ENCODE measurements at regions not wholly inside any gene's neighbourhood (a gene's known extent, or its start where the extent isn't known, plus 50 kb on each side); places are given as distances from the start of the nearest gene placed in this dataset.

DNA sequence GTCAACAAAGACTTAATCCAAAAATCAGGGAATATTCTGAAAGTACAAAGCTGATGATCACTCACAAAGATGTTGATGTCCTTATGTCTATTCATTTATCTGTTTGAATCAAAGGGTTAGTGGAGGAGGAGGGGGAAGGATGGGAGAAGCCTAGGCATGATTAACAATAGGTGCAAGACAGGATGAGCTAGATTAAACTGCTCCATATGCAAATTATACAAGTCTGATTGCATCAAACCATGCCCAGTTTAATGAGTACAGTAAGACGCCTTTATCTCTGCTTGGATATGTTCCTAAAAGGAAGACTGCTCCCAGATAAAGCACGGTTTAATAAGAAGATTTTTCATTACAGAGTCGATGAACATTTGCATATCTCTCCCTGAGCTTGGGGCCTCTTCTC is 626.4 kb upstream of the NOX3 start:
- Histone ChIP-seq H3K36me3 (ENCODE audit: low read depth) (no peaks in the 10 kb centered on the region), H3K27me3 (ENCODE audit: insufficient read depth, poor library complexity, severe bottlenecking) (no peaks in the 10 kb centered on the region), H3K4me3 (ENCODE audit: severe bottlenecking) (no peak overlapping the region), H3K27ac (ENCODE audit: poor library complexity, severe bottlenecking) (no peak overlapping the region), H3K9me3 (ENCODE audit: severe bottlenecking) (no peaks in the 10 kb centered on the region), H3K4me1 (ENCODE audit: insufficient read depth, poor library complexity, severe bottlenecking) (no peaks in the 10 kb centered on the region)
- DNase-seq (ENCODE audit: low spot score) (no peak), ATAC-seq (ENCODE audit: low read depth) (no peak)
- TF ChIP-seq, protein P1, sequence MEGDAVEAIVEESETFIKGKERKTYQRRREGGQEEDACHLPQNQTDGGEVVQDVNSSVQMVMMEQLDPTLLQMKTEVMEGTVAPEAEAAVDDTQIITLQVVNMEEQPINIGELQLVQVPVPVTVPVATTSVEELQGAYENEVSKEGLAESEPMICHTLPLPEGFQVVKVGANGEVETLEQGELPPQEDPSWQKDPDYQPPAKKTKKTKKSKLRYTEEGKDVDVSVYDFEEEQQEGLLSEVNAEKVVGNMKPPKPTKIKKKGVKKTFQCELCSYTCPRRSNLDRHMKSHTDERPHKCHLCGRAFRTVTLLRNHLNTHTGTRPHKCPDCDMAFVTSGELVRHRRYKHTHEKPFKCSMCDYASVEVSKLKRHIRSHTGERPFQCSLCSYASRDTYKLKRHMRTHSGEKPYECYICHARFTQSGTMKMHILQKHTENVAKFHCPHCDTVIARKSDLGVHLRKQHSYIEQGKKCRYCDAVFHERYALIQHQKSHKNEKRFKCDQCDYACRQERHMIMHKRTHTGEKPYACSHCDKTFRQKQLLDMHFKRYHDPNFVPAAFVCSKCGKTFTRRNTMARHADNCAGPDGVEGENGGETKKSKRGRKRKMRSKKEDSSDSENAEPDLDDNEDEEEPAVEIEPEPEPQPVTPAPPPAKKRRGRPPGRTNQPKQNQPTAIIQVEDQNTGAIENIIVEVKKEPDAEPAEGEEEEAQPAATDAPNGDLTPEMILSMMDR (IDR thresholded peaks at IDR 0.05; ENCODE audit: poor library complexity, severe bottlenecking) = no peak

DNA sequence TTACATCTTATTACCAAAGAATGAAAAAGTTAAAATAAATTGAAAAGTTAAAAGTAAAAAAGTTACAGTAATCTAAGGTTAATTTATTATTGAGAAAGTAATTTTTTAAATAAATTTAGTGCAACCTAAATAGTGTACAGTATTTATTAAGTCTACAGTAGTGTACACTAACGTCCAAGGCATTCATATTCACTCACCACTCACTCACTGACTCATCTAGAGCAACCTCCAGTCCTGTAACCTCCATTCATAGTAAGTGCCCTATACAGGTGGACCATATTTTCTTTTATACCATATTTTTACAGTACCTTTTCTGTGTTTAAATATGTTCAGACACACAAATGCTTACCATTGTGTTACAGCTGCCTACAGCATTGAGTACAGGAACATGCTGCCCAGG is 624.7 kb upstream of the NOX3 start:
- Histone ChIP-seq H3K36me3 (ENCODE audit: low read depth) (no peaks in the 10 kb centered on the region), H3K9me3 (ENCODE audit: severe bottlenecking) (no peaks in the 10 kb centered on the region), H3K4me1 (ENCODE audit: insufficient read depth, poor library complexity, severe bottlenecking) (no peaks in the 10 kb centered on the region), H3K27me3 (ENCODE audit: insufficient read depth, poor library complexity, severe bottlenecking) (no peaks in the 10 kb centered on the region), H3K27ac (ENCODE audit: poor library complexity, severe bottlenecking) (no peak overlapping the region), H3K4me3 (ENCODE audit: severe bottlenecking) (no peak overlapping the region)
- TF ChIP-seq, protein P1 (IDR thresholded peaks at IDR 0.05; ENCODE audit: poor library complexity, severe bottlenecking) = no peak
- ATAC-seq (ENCODE audit: low read depth) (no peak), DNase-seq (ENCODE audit: low spot score) (no peak)

DNA sequence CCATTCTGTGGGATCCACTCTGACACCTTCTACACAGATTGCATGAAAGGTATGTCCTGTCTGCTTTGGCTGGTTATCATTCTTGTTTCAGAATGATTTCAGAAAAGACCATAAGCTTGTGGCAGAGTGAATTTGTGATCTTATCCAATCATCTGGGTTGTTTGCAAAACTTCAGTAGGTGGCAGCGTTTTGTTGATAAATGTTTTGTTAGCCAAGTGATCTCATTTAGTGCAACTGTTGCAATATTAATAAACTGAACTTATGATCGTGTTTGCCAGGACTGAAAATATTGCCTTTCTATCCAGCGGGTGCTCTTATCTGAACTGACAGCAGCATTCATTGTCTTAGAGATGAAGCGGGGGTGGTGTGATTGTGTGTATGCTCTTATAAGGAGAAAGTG is 613.2 kb upstream of the NOX3 start:
- no peak overlapping the region for H3K4me3 ChIP-seq (ENCODE audit: severe bottlenecking)
- TF ChIP-seq, protein P1 (IDR thresholded peaks at IDR 0.05; ENCODE audit: poor library complexity, severe bottlenecking) = no peak
- ATAC-seq (ENCODE audit: low read depth) = no peak
- no peak overlapping the region for H3K27ac ChIP-seq (ENCODE audit: poor library complexity, severe bottlenecking)
- DNase-seq (ENCODE audit: low spot score) = no peak
- no peaks in the 10 kb centered on the region for H3K9me3 ChIP-seq (ENCODE audit: severe bottlenecking)
- no peaks in the 10 kb centered on the region for H3K27me3 ChIP-seq (ENCODE audit: insufficient read depth, poor library complexity, severe bottlenecking)
- H3K36me3 ChIP-seq (ENCODE audit: low read depth) = no peaks in the 10 kb centered on the region
- H3K4me1 ChIP-seq (ENCODE audit: insufficient read depth, poor library complexity, severe bottlenecking) = no peaks in the 10 kb centered on the region

DNA sequence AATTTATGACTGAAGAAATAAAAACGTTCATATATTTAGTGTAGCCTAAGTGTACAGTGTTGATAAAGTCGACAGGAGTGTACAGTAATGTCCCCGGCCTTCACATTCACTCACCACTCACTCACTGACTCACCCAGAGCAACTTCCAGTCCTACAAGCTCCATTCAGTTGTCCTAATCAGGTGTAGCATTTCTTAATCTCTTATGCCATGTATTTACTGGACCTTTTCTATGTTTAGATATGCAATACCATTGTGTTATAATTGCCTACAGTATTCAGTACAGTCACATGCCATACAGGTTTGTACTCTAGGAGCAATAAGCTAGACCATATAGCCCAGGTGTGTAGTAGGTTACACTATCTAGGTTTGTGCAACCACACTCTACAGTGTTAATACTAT is 610.2 kb upstream of the NOX3 start:
- no peaks in the 10 kb centered on the region for H3K36me3 ChIP-seq (ENCODE audit: low read depth)
- no peaks in the 10 kb centered on the region for H3K4me1 ChIP-seq (ENCODE audit: insufficient read depth, poor library complexity, severe bottlenecking)
- DNase-seq (ENCODE audit: low spot score) (no peak), ATAC-seq (ENCODE audit: low read depth) (no peak)
- no peaks in the 10 kb centered on the region for H3K9me3 ChIP-seq (ENCODE audit: severe bottlenecking)
- TF ChIP-seq, protein P1 (IDR thresholded peaks at IDR 0.05; ENCODE audit: poor library complexity, severe bottlenecking) = no peak
- H3K27ac ChIP-seq (ENCODE audit: poor library complexity, severe bottlenecking) = no peak overlapping the region
- no peak overlapping the region for H3K4me3 ChIP-seq (ENCODE audit: severe bottlenecking)
- H3K27me3 ChIP-seq (ENCODE audit: insufficient read depth, poor library complexity, severe bottlenecking) = no peaks in the 10 kb centered on the region

DNA sequence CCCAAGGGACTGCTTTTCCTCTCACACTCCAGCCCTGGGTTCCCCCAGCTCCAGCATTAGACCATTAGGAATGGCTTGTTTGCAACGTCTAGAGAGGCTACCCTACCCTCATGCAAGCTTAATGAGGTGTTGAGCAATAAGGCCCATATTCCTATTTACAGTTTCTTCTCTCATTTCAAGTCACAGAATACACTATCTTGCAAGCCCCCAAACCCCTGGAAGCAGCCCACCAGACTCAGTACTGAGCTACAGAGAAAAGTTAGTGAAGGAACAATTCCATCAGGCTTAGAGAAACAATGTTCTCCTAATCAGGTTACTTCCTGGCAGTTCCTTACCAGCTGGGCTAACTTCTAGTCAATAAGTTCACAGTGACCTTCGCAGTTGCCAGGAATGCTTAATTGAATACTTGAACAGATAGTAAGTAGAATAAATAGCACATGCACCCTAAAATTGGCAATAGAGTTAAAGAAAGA is 606.5 kb upstream of the NOX3 start:
- ATAC-seq (ENCODE audit: low read depth) (no peak), DNase-seq (ENCODE audit: low spot score) (no peak)
- Histone ChIP-seq H3K9me3 (ENCODE audit: severe bottlenecking) (no peaks in the 10 kb centered on the region), H3K27ac (ENCODE audit: poor library complexity, severe bottlenecking) (no peak overlapping the region), H3K4me1 (ENCODE audit: insufficient read depth, poor library complexity, severe bottlenecking) (no peaks in the 10 kb centered on the region), H3K27me3 (ENCODE audit: insufficient read depth, poor library complexity, severe bottlenecking) (no peaks in the 10 kb centered on the region), H3K36me3 (ENCODE audit: low read depth) (no peaks in the 10 kb centered on the region), H3K4me3 (ENCODE audit: severe bottlenecking) (no peak overlapping the region)
- TF ChIP-seq, protein P1 (IDR thresholded peaks at IDR 0.05; ENCODE audit: poor library complexity, severe bottlenecking) = no peak

Data from RWPE2 (cell line).